IgD-negative memory B cell (primary cell): ENCODE measurements at regions not wholly inside any gene's neighbourhood (a gene's known extent, or its start where the extent isn't known, plus 50 kb on each side); places are given as distances from the start of the nearest gene placed in this dataset.
A peak's percentile ranks its signal among the peaks of the same experiment; 100 is the strongest.
"Not testable (repeated sequence)": the region's sequence is repeated elsewhere in the genome, so short reads cannot be mapped to it uniquely, and the experiment has no call there.

Experiments
- H3K27ac Mint-ChIP-seq, 3 donors: one replicate each; pipeline ENCODE4 v1.8.0; 2020 to 2022; ENCODE audit warnings: mild to moderate bottlenecking in 3 of 3, mixed read lengths in 3 of 3, moderate library complexity in 1 of 3
- H3K27me3 Mint-ChIP-seq: one replicate; pipeline ENCODE4 v1.8.0; 2021; ENCODE audit warnings: mixed read lengths
- H3K36me3 Mint-ChIP-seq: one replicate; pipeline ENCODE4 v1.8.0; 2020; ENCODE audit warnings: mild to moderate bottlenecking, mixed read lengths
- H3K4me1 Mint-ChIP-seq, 3 donors: one replicate each; pipeline ENCODE4 v1.8.0; 2020 to 2022; ENCODE audit warnings: mixed read lengths in 3 of 3, mild to moderate bottlenecking in 1 of 3
- H3K4me3 Mint-ChIP-seq, 4 donors: one replicate each; pipeline ENCODE4 v1.8.0; 2020 to 2022; ENCODE audit warnings: mild to moderate bottlenecking in 4 of 4, mixed read lengths in 4 of 4, moderate library complexity in 3 of 4
- H3K9me3 Mint-ChIP-seq, 3 donors: one replicate each; pipeline ENCODE4 v1.8.0; 2020 to 2021; ENCODE audit warnings: mixed read lengths in 3 of 3, mild to moderate bottlenecking in 1 of 3

DNA sequence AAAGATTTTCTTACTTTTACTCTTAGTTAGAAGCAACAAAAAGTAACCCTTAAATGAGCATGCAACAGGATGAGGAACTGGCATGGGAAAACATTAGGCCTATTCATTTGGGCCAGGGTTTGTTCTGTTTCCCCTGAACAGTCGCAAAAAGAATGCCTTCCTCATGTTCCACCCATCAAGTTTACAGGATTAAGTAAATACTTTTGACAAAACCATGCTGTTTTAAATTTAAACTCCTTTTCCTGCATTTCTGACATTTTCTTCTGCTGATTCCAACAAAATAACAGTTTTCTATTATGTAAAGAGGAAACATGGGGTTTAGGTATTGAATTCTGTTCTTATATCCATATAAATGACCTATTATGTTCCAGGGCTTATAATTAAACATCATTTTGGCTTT, 236.6 kb upstream of the ACTBL2 start:
- peaks cover 1% of the 10 kb centered on the region for H3K27me3 Mint-ChIP-seq
- H3K4me1 Mint-ChIP-seq = no peaks in the 10 kb centered on the region
- no peaks in the 10 kb centered on the region for H3K9me3 Mint-ChIP-seq
- H3K27ac Mint-ChIP-seq = no peak overlapping the region
- no peaks in the 10 kb centered on the region for H3K36me3 Mint-ChIP-seq
- no peak overlapping the region for H3K4me3 Mint-ChIP-seq

DNA sequence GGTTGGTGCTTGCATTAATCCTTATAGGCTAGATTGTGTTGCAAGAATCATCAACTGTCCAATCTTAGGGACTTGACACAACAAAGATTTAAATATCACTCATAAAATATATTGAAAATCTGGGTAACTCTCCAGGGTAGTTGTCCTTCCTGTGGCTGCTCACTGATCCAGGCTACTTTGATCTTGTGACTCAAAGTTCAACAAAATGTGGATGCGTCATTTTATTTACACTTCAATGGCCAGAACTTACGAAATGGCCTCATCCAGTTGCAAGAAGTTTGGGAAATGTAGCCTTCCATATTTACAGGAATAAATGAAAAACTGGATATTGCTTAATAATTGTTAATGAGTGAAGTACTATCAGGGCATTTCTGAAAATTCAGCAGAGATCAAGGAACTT, 235.5 kb upstream of the ACTBL2 start:
- Mint-ChIP-seq H3K4me1 (no peaks in the 10 kb centered on the region), H3K27me3 (peaks cover 1% of the 10 kb centered on the region), H3K36me3 (no peaks in the 10 kb centered on the region), H3K27ac (no peak overlapping the region), H3K9me3 (no peaks in the 10 kb centered on the region), H3K4me3 (no peak overlapping the region)

DNA sequence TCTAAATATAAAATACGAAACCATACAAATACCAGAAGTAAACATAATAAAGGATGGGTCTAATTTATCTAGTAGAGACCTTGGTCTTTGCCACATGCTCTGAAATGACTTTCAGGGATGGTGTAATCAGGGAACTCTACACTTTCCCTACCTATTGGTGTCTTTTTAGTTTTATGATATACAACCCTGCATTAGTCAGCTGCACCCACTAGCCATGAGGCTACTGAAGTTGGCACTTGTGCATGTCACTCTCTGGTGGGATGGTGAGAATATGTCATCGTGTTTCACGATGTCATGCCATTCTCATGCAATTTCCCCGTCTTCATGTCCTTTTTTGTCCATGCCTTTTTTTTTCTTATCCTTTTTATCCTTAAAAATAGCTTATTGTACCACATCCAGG, 234.9 kb upstream of the ACTBL2 start:
- Mint-ChIP-seq H3K36me3 (no peaks in the 10 kb centered on the region), H3K27ac (no peak overlapping the region), H3K9me3 (no peaks in the 10 kb centered on the region), H3K27me3 (no peaks in the 10 kb centered on the region), H3K4me3 (no peak overlapping the region), H3K4me1 (no peaks in the 10 kb centered on the region)

DNA sequence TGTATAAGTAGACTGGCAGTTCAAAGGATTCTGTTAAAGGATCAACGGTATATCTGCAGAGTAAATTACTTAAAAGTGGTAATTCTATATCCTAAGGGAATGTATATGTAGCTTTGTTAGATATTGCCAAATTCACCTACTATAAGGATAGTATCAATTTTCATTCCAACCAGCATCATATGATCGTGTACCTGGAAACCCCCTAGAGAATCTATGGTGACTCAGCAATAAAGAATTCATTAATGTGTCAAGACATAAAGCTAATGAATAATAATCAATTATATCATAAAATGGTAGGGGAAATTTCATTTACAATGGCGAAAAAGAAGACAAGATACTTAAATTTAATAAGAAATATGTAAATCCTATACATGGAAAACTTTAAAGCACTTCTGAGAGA, 234.1 kb upstream of the ACTBL2 start:
- H3K4me3 Mint-ChIP-seq = no peak overlapping the region
- no peaks in the 10 kb centered on the region for H3K36me3 Mint-ChIP-seq
- H3K9me3 Mint-ChIP-seq = no peaks in the 10 kb centered on the region
- no peaks in the 10 kb centered on the region for H3K27me3 Mint-ChIP-seq
- H3K27ac Mint-ChIP-seq = no peak overlapping the region
- no peaks in the 10 kb centered on the region for H3K4me1 Mint-ChIP-seq

DNA sequence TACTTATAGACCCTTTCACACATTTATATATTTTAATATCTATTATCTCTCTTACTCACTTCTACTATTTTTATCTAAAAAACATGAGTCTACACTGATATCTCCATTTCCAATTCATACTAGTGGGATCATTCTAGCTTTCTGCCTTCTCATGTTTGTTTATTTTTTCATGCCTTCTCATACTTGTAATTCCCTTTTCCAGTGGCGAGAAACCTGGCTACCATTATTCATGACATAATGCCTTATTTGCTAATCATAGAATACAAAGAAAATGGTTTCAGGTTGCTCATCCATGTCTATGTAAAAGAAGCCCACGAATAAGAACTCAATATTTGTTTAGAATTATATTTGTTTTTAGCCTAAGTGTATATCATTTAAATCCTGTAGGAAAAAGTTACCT, 232.7 kb upstream of the ACTBL2 start:
- Mint-ChIP-seq H3K36me3 (no peaks in the 10 kb centered on the region), H3K4me3 (no peak overlapping the region), H3K9me3 (no peaks in the 10 kb centered on the region), H3K4me1 (no peaks in the 10 kb centered on the region), H3K27me3 (no peaks in the 10 kb centered on the region), H3K27ac (no peak overlapping the region)

DNA sequence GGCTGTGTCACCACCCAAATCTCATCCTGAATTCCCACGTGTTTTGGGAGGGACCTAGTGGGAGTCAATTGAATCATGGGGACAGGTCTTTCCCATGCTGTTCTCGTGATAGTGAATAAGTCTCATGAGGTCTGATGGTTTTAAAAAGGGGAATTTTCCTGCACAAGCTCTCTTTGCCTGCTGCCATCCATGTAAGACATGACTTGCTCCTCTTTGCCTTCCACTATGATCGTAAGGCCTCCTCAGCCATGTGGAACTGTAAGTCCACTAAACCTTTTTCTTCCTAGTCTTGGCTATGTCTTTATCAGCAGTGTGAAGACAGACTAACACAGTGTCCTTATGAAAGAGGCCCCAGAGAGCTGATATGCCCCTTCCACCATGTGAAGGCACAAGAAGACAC, 230.9 kb upstream of the ACTBL2 start:
- not testable (repeated sequence) for H3K27ac Mint-ChIP-seq, H3K36me3 Mint-ChIP-seq, H3K4me1 Mint-ChIP-seq, H3K4me3 Mint-ChIP-seq, H3K27me3 Mint-ChIP-seq, H3K9me3 Mint-ChIP-seq

DNA sequence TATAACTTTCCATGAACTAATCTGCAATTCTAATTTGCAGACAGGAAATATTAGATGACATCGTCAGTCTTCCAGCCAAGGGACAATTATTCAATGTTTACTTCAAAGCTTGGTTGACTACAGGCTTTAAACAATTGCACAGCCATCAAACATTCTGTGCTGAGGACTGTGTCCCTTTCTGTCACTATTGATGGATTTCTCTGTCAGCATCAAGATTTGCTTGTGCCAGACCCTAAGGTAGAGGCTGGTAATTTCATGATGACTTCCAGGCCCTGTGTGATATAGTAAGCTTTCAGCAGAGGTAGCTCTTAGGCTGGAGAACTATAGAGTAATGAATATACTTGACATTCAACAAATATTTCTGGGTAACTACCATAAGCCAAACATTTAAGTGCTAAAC, 229.3 kb upstream of the ACTBL2 start:
- H3K27ac Mint-ChIP-seq = no peak overlapping the region
- H3K36me3 Mint-ChIP-seq = no peaks in the 10 kb centered on the region
- no peaks in the 10 kb centered on the region for H3K9me3 Mint-ChIP-seq
- no peak overlapping the region for H3K4me3 Mint-ChIP-seq
- H3K4me1 Mint-ChIP-seq = no peaks in the 10 kb centered on the region
- H3K27me3 Mint-ChIP-seq = no peaks in the 10 kb centered on the region

DNA sequence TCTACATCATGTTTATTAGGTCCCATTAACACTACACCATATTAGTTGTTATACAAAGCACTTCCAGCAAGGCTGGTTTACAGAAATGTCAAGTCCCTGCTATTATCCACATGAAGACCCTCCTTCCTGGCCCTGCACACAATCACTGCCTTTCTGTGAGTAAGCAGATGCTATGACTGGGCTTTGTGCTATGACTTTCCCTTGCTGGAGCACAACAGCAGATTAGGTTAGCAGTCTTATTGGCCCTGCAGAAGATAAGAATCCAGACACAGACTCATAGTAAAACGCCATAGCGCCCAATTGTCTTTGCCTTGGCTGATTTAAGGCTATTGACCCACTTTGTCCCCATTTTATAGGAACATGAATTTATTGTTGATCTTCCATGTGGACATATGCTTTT, 228.9 kb upstream of the ACTBL2 start:
- no peak overlapping the region for H3K4me3 Mint-ChIP-seq
- no peaks in the 10 kb centered on the region for H3K4me1 Mint-ChIP-seq
- no peaks in the 10 kb centered on the region for H3K27me3 Mint-ChIP-seq
- no peaks in the 10 kb centered on the region for H3K36me3 Mint-ChIP-seq
- H3K27ac Mint-ChIP-seq = no peak overlapping the region
- no peaks in the 10 kb centered on the region for H3K9me3 Mint-ChIP-seq

DNA sequence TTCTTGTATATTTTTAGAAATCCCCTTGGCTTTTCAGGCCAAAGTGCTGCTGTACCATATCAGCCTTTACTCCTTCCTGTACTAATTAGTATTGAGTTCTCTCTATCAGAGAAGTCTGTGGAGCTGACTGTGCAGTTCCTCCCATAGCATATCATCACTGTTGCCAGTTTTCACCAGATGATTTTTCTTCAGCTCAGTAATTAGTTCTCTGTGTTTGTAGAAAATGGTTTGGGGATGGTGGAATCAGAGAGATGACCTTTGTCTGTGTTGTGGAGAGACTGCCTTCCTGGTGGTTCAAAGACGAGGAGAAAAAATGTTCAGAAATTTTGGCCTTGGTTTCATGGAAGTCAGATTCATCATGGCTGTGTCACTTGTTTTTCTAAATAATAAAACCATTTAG, 227.5 kb upstream of the ACTBL2 start:
- Mint-ChIP-seq H3K36me3 (no peaks in the 10 kb centered on the region), H3K27me3 (no peaks in the 10 kb centered on the region), H3K9me3 (no peaks in the 10 kb centered on the region), H3K4me3 (no peak overlapping the region), H3K27ac (no peak overlapping the region), H3K4me1 (no peaks in the 10 kb centered on the region)

DNA sequence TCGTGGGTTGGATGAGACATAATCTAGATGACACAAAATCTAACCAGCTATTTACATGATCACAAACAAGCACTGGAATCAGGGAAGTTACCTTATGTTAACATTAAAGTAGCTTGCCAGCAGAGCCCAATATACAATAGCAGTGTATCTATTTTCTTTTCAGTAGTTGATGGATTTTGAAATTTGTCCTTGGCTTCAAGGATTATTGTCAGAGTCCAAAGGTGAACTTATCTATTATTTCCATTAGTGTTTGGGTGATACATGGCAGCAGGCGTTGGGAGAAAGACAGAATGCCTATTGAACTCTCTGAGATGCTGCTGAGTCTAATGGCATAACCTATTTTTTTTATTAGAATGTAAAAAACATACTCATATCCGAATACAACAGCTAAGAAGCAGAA, 223.2 kb upstream of the ACTBL2 start:
- Mint-ChIP-seq H3K36me3 (no peaks in the 10 kb centered on the region), H3K4me1 (no peaks in the 10 kb centered on the region), H3K9me3 (no peaks in the 10 kb centered on the region), H3K27me3 (peaks cover 2% of the 10 kb centered on the region), H3K27ac (no peak overlapping the region), H3K4me3 (no peak overlapping the region)

DNA sequence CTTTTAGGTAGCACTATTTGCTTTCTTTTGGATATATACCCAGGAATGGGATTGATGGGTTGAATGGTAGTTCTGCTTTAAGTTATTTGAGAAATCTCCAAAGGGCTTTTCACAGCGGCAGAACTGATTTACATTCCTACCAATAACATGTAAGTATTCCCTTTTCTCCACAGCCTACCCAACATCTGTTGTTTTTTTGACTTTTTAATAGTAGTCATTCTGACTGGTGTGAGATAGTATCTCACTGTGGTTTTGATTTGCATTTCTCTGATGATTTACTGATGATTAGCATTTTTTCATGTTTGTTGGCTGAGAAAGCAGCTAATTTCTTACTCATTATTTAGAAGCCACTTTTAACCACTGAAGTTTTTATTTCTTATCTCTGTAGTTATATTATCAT, 221.1 kb upstream of the ACTBL2 start:
- H3K27me3 Mint-ChIP-seq = peaks cover 2% of the 10 kb centered on the region
- no peaks in the 10 kb centered on the region for H3K36me3 Mint-ChIP-seq
- no peaks in the 10 kb centered on the region for H3K9me3 Mint-ChIP-seq
- H3K4me3 Mint-ChIP-seq = no peak overlapping the region
- no peaks in the 10 kb centered on the region for H3K4me1 Mint-ChIP-seq
- no peak overlapping the region for H3K27ac Mint-ChIP-seq

DNA sequence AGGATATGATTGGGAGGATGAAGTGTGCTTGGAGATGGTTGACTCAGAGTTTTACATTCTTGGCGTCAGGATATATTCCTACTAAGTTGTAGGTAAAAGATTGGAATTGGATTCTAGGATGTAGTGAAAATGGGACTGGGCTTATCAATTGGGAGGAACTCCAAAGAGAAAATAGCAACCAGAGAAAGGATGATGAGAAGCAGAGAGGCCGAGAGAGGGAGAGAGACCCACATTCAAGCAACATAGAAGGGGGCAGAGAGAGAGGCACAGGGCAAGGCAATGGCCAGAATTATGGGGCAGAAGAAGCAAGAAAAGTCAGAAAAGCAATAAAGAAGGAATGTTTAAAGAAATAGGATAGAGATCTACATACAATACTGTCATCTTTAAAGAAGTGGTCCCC, 217.9 kb upstream of the ACTBL2 start:
- Mint-ChIP-seq H3K9me3 (no peaks in the 10 kb centered on the region), H3K36me3 (no peaks in the 10 kb centered on the region), H3K4me1 (no peaks in the 10 kb centered on the region), H3K4me3 (peak overlapping the region in 1 of 4 donors; percentile 25), H3K27me3 (peaks cover 2% of the 10 kb centered on the region), H3K27ac (no peak overlapping the region)

DNA sequence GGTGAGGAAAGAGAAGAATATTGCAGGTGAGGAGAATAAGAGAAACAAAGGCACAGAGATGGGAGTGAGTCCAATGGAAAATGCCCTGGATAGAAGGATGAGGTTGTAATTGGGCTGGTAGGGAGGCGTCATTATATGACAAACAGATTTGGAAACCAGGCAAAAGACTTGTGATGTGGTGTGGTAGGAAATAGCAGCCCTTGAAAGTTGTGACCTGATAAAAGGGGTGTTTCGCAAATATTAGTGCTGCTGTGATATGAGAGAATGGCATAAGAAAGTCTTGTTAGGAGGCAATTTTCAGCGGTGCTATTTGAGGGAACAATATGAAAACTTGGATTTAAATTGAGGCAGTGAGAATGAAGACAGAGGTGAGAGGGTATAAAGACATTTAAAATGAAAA, 217.5 kb upstream of the ACTBL2 start:
- Mint-ChIP-seq H3K9me3 (no peaks in the 10 kb centered on the region), H3K4me3 (no peak overlapping the region), H3K4me1 (no peaks in the 10 kb centered on the region), H3K27me3 (peaks cover 2% of the 10 kb centered on the region), H3K27ac (no peak overlapping the region), H3K36me3 (no peaks in the 10 kb centered on the region)

DNA sequence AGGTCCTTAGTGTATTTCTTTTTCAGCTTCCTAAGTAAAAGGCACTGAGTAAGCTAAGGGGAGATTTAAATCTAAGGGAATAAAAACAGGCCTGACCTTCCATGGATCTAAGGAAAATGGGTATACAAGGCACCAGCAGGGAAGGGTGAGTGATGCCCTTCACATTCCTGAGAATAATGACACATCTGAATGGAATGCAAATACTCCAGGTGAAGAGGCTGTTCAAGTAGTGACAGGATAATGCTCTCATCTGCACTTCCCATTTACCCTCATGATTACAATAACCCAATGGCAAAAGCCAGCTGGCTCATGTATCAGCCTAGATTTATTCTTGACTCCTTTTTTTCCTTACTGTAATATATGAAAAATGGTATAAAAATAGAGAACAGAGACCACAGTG, 216.2 kb upstream of the ACTBL2 start:
- Mint-ChIP-seq H3K4me3 (no peak overlapping the region), H3K36me3 (no peaks in the 10 kb centered on the region), H3K27ac (no peak overlapping the region), H3K27me3 (peaks cover 2% of the 10 kb centered on the region), H3K9me3 (no peaks in the 10 kb centered on the region), H3K4me1 (no peaks in the 10 kb centered on the region)

DNA sequence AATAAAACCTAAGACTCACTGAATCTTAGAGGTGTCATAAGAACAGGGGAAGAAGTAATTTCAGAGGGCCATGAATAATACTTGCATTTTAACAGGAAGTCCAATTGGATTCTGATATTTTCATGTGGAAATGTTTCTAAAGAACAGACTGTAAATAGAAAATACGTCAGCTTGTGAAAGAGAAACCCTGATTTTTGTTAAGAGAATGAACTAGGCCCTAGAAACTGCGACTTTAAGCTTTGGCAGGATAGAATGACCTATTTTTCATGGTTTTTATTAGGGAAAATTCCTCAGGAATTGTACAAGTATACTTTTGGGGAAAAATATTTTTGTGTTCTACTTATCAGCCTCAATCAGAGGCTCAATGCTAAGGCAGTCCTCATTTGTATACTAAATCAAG, 215.5 kb upstream of the ACTBL2 start:
- Mint-ChIP-seq H3K4me3 (no peak overlapping the region), H3K27ac (no peak overlapping the region), H3K4me1 (no peaks in the 10 kb centered on the region), H3K9me3 (no peaks in the 10 kb centered on the region), H3K36me3 (no peaks in the 10 kb centered on the region), H3K27me3 (no peaks in the 10 kb centered on the region)

DNA sequence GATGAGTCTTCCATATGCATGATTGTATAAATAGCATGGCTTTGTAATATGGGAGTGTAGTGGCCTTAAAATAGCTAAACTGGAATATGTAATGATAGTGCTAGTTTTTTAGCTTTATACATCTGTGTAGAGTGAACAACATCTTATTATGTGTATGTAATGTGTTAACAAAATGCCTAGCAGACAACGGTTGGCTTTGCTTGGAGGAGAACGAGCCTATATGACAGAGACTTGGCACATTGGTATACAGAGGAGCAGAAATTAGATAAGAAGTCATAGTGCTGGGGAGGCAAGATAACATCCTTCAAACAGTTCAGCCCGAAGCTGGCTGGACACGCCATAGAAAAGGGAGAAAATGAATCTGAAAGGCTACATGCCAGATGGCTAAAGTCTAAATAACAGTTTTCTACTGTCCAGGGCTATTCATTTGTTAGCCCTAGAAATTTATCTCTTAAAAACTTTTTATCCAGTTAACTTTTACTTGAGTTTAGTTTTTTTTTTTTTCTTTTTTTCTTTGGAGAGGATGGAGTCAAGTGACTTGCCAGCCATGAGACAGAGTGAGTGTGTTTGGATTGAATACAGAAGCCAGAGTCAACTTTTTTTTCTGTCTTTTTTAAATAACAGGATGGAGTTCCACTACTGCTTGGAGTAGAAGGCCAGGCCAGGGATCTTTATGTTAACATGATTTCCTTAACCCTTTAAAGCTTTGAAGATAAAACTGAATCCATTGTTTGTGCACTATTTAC, 214.4 kb upstream of the ACTBL2 start:
- no peaks in the 10 kb centered on the region for H3K4me1 Mint-ChIP-seq
- no peaks in the 10 kb centered on the region for H3K36me3 Mint-ChIP-seq
- no peak overlapping the region for H3K4me3 Mint-ChIP-seq
- no peak overlapping the region for H3K27ac Mint-ChIP-seq
- H3K27me3 Mint-ChIP-seq = peaks cover 1% of the 10 kb centered on the region
- H3K9me3 Mint-ChIP-seq = no peaks in the 10 kb centered on the region

DNA sequence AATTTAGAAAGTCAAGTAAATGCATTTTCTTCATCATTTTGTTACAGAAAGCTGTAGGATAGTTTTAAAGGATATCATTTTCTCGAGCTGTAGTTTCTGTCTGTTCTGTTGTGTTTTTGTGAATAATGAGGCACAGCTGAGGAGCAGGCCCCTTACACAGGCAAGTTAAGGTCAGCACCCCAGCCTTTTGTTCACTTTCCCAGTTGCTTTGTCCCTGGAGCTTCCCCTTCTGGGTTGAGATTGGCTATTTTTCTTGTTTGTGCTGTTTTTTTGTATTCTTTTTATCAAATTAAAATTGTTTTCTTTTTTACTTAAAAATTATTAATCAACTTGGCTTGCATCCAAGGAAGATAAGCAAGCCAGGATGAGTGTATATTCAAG, 213.8 kb upstream of the ACTBL2 start:
- Mint-ChIP-seq H3K4me1 (no peaks in the 10 kb centered on the region), H3K27me3 (peaks cover 1% of the 10 kb centered on the region), H3K36me3 (no peaks in the 10 kb centered on the region), H3K9me3 (no peaks in the 10 kb centered on the region), H3K27ac (no peak overlapping the region), H3K4me3 (no peak overlapping the region)
